Small intestine (tissue), 7 donors: ENCODE measurements at regions not wholly inside any gene's neighbourhood (a gene's known extent, or its start where the extent isn't known, plus 50 kb on each side); places are given as distances from the start of the nearest gene placed in this dataset.

Experiments used
- DNase-seq, 2 donors: peaks; one replicate each; pipeline versions ENCODE4 v3.0.0 to v3.0.0-alpha.2; 2013
- FAIRE-seq: peaks from 2 replicates; lab custom pipeline; 2012; peaks lifted over from hg19 to GRCh38; lab: Jason Lieb, UNC
- H3K27ac ChIP-seq, 3 donors: one replicate each; pipeline ENCODE4 v1.5.1; 2013; ENCODE audit warnings: low read length in 2 of 3, mild to moderate bottlenecking in 2 of 3, control low read depth in 1 of 3, inconsistent platforms in 1 of 3, low read depth in 1 of 3, moderate library complexity in 1 of 3
- H3K27me3 ChIP-seq, 3 donors: one replicate each; pipeline ENCODE4 v1.6.1; 2013; ENCODE audit warnings: low read length in 3 of 3, inconsistent platforms in 1 of 3; ENCODE audit not compliant: control insufficient read depth in 3 of 3, insufficient read depth in 3 of 3
- H3K36me3 ChIP-seq, 3 donors: one replicate each; pipeline ENCODE4 v1.6.1; 2013; ENCODE audit warnings: low read length in 3 of 3, inconsistent platforms in 1 of 3, low read depth in 1 of 3, mild to moderate bottlenecking in 1 of 3, moderate library complexity in 1 of 3; ENCODE audit not compliant: control insufficient read depth in 3 of 3, insufficient read depth in 2 of 3
- H3K4me1 ChIP-seq, 3 donors: one replicate each; pipeline ENCODE4 v1.6.1; 2013; ENCODE audit warnings: low read length in 2 of 3, inconsistent platforms in 1 of 3, low read depth in 1 of 3, mild to moderate bottlenecking in 1 of 3, moderate library complexity in 1 of 3; ENCODE audit not compliant: control insufficient read depth in 3 of 3, insufficient read depth in 2 of 3
- H3K4me3 ChIP-seq, 3 donors: one replicate each; pipeline ENCODE4 v1.5.1; 2013; ENCODE audit warnings: low read length in 3 of 3, control low read depth in 1 of 3, inconsistent platforms in 1 of 3, low read depth in 1 of 3, mild to moderate bottlenecking in 1 of 3, moderate library complexity in 1 of 3
- H3K9me3 ChIP-seq, 2 donors: one replicate each; pipeline ENCODE4 v1.6.1; 2013; ENCODE audit warnings: low read depth in 1 of 2, low read length in 1 of 2; ENCODE audit not compliant: control insufficient read depth in 2 of 2, insufficient read depth in 1 of 2
- WGBS, 3 donors: extraction: QIAGEN DNeasy Blood & Tissue Kit; methylation state at CpG; one replicate each; pipeline ENCODE4 v1.1.7; 2013; 5-methylcytosine and 5-hydroxymethylcytosine counted together
- donor health status: healthy with polysubstance abuse.
- donor health status: control.
- donor health status: control.
- donor health status: Bipolar disorder and iron deficiency.
- donor health status: healthy.

- Histone ChIP-seq H3K27ac (no peak overlapping the region), H3K27me3 (peaks cover 0 to 5% (median 0%) of the 10 kb centered on the region in 3 donors), H3K4me3 (no peak overlapping the region), H3K36me3 (no peaks in the 10 kb centered on the region), H3K4me1 (peaks cover 0 to 4% (median 0%) of the 10 kb centered on the region in 3 donors), H3K9me3 (peaks cover 0 to 2% of the 10 kb centered on the region in 2 donors)
- FAIRE-seq (no peak), DNase-seq (no peak)
- 78 to 81% (median 81%) methylated on average over 15 of the region's 15 CpGs for WGBS, 3 donors
These were observed 50.6 kb upstream of the BNIP2 start for GRCh38 chr15:59739557-59740186.
